K562 (cell line): ENCODE measurements at regions not wholly inside any gene's neighbourhood (a gene's known extent, or its start where the extent isn't known, plus 50 kb on each side); places are given as distances from the start of the nearest gene placed in this dataset.

Source experiments
- ATAC-seq: fragments of 200-7000 bp; cut with Tn5 transposase; 3 replicates; pipeline ENCODE4 v1.9.1; 2020; ENCODE audit warnings: moderate library complexity
- BruUV-seq: library from RNA; stranded (reverse); fragments of 400-500 nt; replicated peaks from 2 replicates; lab custom pipeline; 2021; lab: Mats Ljungman, UMichigan
- CTCF ChIA-PET: fragments of 300-600 bp; formaldehyde crosslinking; extraction: SDS; loops from one replicate; lab custom pipeline; 2021; ENCODE audit warnings: low intra/inter-chr PET ratio; lab: Yijun Ruan, JAX
- POLR2A ChIA-PET: fragments of 300-600, 350-650 bp; sonication (Branson Sonifier 250); formaldehyde crosslinking; extraction: SDS; loops from one replicate; lab custom pipeline; 2021; ENCODE audit warnings: antibody characterized with exemption, inconsistent platforms; lab: Yijun Ruan, JAX
- DNase-seq, 4 experiments: peaks; one replicate each; pipeline versions ENCODE4 v3.0.0 to v3.0.0-alpha.2; 2011 to 2018; ENCODE audit warnings: low spot score in 3 of 4, mixed read lengths in 3 of 4; ENCODE audit errors: extremely low read depth in 1 of 4
- FAIRE-seq: peaks from 2 replicates; lab custom pipeline; 2011; peaks lifted over from hg19 to GRCh38; lab: Jason Lieb, UNC
- H2AFZ ChIP-seq: 2 replicates; pipeline ENCODE4 v1.6.0; 2011; ENCODE audit warnings: low read depth, low read length, control low read depth, inconsistent platforms
- H3K27ac ChIP-seq: fragments of 200-600 bp; 3 replicates; pipeline ENCODE4 v1.8.0; 2011; ENCODE audit warnings: low read depth, mild to moderate bottlenecking, control low read depth, inconsistent platforms, low read length, moderate library complexity, mixed read lengths; ENCODE audit errors: extremely low read depth
- H3K27me3 ChIP-seq, 2 experiments: fragments of 300-600 bp in 1 of 2; 2 replicates in 1 of 2; 3 replicates in 1 of 2; pipeline versions ENCODE4 v1.6.0 to v1.8.0; 2011; ENCODE audit warnings: inconsistent platforms in 2 of 2, low read length in 2 of 2, mild to moderate bottlenecking in 1 of 2, mixed read lengths in 1 of 2, moderate library complexity in 1 of 2; ENCODE audit not compliant: control insufficient read depth in 2 of 2, insufficient read depth in 2 of 2
- H3K36me3 ChIP-seq: fragments of 300-600 bp; 3 replicates; pipeline ENCODE4 v1.8.0; 2011; ENCODE audit warnings: mild to moderate bottlenecking, low read length, inconsistent platforms; ENCODE audit not compliant: control insufficient read depth, insufficient read depth
- H3K4me1 ChIP-seq, 2 experiments: fragments of 200-600 bp in 1 of 2; replicated peaks in 1 of 2; 2 replicates in 1 of 2; 3 replicates in 1 of 2; pipeline versions ENCODE4 v1.5.1 to v1.8.0; 2011; ENCODE audit warnings: inconsistent platforms in 2 of 2, low read length in 2 of 2, mild to moderate bottlenecking in 1 of 2, mixed read lengths in 1 of 2, moderate library complexity in 1 of 2; ENCODE audit not compliant: control insufficient read depth in 2 of 2, insufficient read depth in 2 of 2
- H3K4me2 ChIP-seq: 2 replicates; pipeline ENCODE4 v1.6.1; 2011; ENCODE audit warnings: low read length, control low read depth, inconsistent platforms, mixed read lengths; ENCODE audit not compliant: insufficient read depth
- H3K4me3 ChIP-seq: fragments of 200-600 bp; sonication (generic), shearing (Covaris generic); 2 replicates; pipeline ENCODE4 v1.5.1; 2016; ENCODE audit warnings: control low read depth, inconsistent platforms
- H3K79me2 ChIP-seq: fragments of 200-600 bp; 3 replicates; pipeline ENCODE4 v1.8.0; 2011; ENCODE audit warnings: low read length, inconsistent platforms; ENCODE audit not compliant: control insufficient read depth, insufficient read depth
- H3K9ac ChIP-seq, 2 experiments: 2 replicates each; pipeline versions ENCODE4 v1.6.0 to v1.6.1; 2011; ENCODE audit warnings: low read depth in 2 of 2, low read length in 2 of 2, control low read depth in 1 of 2, inconsistent platforms in 1 of 2, mild to moderate bottlenecking in 1 of 2, mixed read lengths in 1 of 2; ENCODE audit not compliant: insufficient read depth in 1 of 2
- H3K9me1 ChIP-seq: one replicate; pipeline ENCODE4 v1.6.0; 2011; ENCODE audit warnings: inconsistent platforms, mild to moderate bottlenecking, low read length, moderate library complexity; ENCODE audit not compliant: control insufficient read depth, insufficient read depth
- H3K9me3 ChIP-seq: replicated peaks from 2 replicates; pipeline ENCODE4 v1.5.1; 2011; ENCODE audit warnings: low read depth, low read length, inconsistent platforms; ENCODE audit not compliant: control insufficient read depth, insufficient read depth
- H4K20me1 ChIP-seq: replicated peaks from 2 replicates; pipeline ENCODE4 v1.6.1; 2011; ENCODE audit warnings: low read length, inconsistent platforms, mixed read lengths; ENCODE audit not compliant: control insufficient read depth, insufficient read depth
- CBX5 ChIP-seq: IDR thresholded peaks from 2 replicates; pipeline ENCODE4 v1.6.1; 2014; ENCODE audit warnings: low read depth, borderline replicate concordance
- CREBBP ChIP-seq: IDR thresholded peaks from one replicate; pipeline ENCODE4 v1.6.1; 2012; ENCODE audit warnings: low read depth, mild to moderate bottlenecking, control low read depth, inconsistent platforms, low read length
- DMBX1 ChIP-seq: fragments of 250-450 bp; sonication (Bioruptor Pico); IDR thresholded peaks from 2 replicates; pipeline ENCODE4 v1.8.0; 2022; ENCODE audit warnings: inconsistent platforms, mild to moderate bottlenecking, moderate library complexity, borderline replicate concordance
- FIP1L1 ChIP-seq: fragments of 200-400 bp; formaldehyde crosslinking; IDR thresholded peaks from 2 replicates; pipeline ENCODE4 v1.6.1; 2018; ENCODE audit warnings: mild to moderate bottlenecking, low read depth, low read length; ENCODE audit not compliant: poor library complexity, severe bottlenecking
- HMG20B ChIP-seq: fragments of 250-450 bp; sonication (Bioruptor Pico); IDR thresholded peaks from 2 replicates; pipeline ENCODE4 v1.5.0; 2021; ENCODE audit warnings: mild to moderate bottlenecking
- MTA2 ChIP-seq: fragments of 450-650 bp; IDR thresholded peaks from 2 replicates; pipeline ENCODE4 v1.6.1; 2016; ENCODE audit warnings: low read depth
- RBM17 ChIP-seq: fragments of 200-400 bp; formaldehyde crosslinking; IDR thresholded peaks from 2 replicates; pipeline ENCODE4 v1.6.1; 2017; ENCODE audit warnings: low read depth, mild to moderate bottlenecking, low read length, borderline replicate concordance
- SPI1 ChIP-seq: IDR thresholded peaks from 2 replicates; pipeline ENCODE4 v1.6.1; 2011; ENCODE audit warnings: low read depth, low read length, control low read depth, borderline replicate concordance
- ZNF717 ChIP-seq: fragments of 250-450 bp; sonication (Bioruptor Pico); IDR thresholded peaks from 2 replicates; pipeline ENCODE4 v1.5.0; 2021
- WGBS: fragments of 100-300 bp; shearing (Covaris generic); methylation state at CpG from one replicate; pipeline ENCODE4 v1.1.6; 2016; ENCODE audit warnings: low coverage, mixed read lengths; ENCODE audit not compliant: insufficient coverage; ENCODE audit errors: missing lambda C conversion rate; 5-methylcytosine and 5-hydroxymethylcytosine counted together
- in situ Hi-C: fragments of 300-500 bp; cut with MboI; formaldehyde crosslinking; loops from 4 replicates; pipeline ENCODE4 v1.15.0; 2018; ENCODE audit warnings: inconsistent platforms, mixed read lengths
- intact Hi-C: fragments of 100-400 bp; cut with micrococcal nuclease; formaldehyde crosslinking; loops from 2 replicates; pipeline ENCODE4 v1.14.2; 2022
- TF ChIP-seq, protein P1 (sequence below), 3 experiments: IDR thresholded peaks in 2 of 3; conservative IDR thresholded peaks in 1 of 3; 2 replicates each; pipeline ENCODE4 v1.5.1; 2011 to 2012; ENCODE audit warnings: low read length in 3 of 3, mild to moderate bottlenecking in 3 of 3, control low read depth in 2 of 3, improper control_type of control experiment in 1 of 3, inconsistent platforms in 1 of 3, low read depth in 1 of 3, mixed read lengths in 1 of 3, moderate library complexity in 1 of 3; ENCODE audit not compliant: insufficient read depth in 2 of 3
- TF ChIP-seq, protein P2 (sequence below): fragments of 450-650 bp; IDR thresholded peaks from 2 replicates; pipeline ENCODE4 v1.7.1; 2018; ENCODE audit warnings: mild to moderate bottlenecking, low read depth; ENCODE audit not compliant: partially characterized antibody
- TF ChIP-seq, protein P3 (sequence below): fragments of 250-450 bp; sonication (Bioruptor Pico); IDR thresholded peaks from 2 replicates; pipeline ENCODE4 v1.8.0; 2022; ENCODE audit warnings: moderate library complexity, mild to moderate bottlenecking, inconsistent platforms
- TF ChIP-seq, protein P4 (sequence below), 2 experiments: fragments of 450-650 bp; IDR thresholded peaks; 2 replicates each; pipeline ENCODE4 v1.6.1; 2016
- TF ChIP-seq, protein P5 (sequence below): sonication (generic); IDR thresholded peaks from 2 replicates; pipeline ENCODE4 v1.6.1; 2016

DNA sequence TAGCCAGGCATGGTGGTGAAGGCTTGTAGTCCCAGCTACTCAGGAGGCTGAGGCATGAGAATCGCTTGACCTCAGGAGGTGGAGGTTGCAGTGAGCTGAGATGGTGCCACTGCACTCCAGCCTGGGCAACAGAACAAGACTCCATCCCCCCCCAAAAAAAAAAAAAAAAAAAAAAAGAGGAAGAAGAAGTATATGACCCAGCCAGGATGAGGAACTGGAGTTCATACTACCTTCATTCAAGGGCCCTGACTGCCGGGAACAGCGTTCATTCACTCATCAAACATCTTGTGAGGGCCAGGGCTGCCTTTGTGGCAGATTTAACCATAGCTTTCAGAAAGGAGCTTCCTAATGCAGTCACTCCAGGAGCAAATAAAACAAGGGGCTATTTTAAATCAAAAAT is 127.6 kb downstream of the MRPS6 start:
- Histone ChIP-seq H3K79me2 (no peaks in the 10 kb centered on the region), H3K4me1 (peaks cover 10 to 19% of the 10 kb centered on the region in 2 experiments; a peak in 4 of 5 replicates), H4K20me1 (no peaks in the 10 kb centered on the region), H3K36me3 (no peaks in the 10 kb centered on the region), H3K27me3 (no peaks in the 10 kb centered on the region), H3K27ac (no peak overlapping the region), H3K9ac (no peak overlapping the region), H3K4me2 (0 out of 2 replicates have a peak overlapping the region, but pooled peaks have one; percentile 85), H3K4me3 (no peak overlapping the region), H2AFZ (no peak overlapping the region), H3K9me3 (no peaks in the 10 kb centered on the region), H3K9me1 (no peaks in the 10 kb centered on the region)
- FAIRE-seq (no peak), DNase-seq (no peak), ATAC-seq (no peak)
- POLR2A ChIA-PET, result interaction anchor here (1.1 to 1.6 kb wide), 2 partner anchors 21 to 128 kb away, joined by 3 to 4 read pairs; partner anchors contain the start of genes MRPS6 and SLC5A3
- in situ Hi-C loops (no loop called here), intact Hi-C loops (loop anchor here (10.0 kb wide), 1 partner anchor 126 kb away; the partner anchor contains the start of genes MRPS6 and SLC5A3)
- CTCF ChIA-PET, result interaction anchor here (0.6 kb wide), 1 partner anchor 21 kb away, joined by 3 read pairs; no protein-coding TSS in a partner anchor
- 53% methylated on average over 3 of the region's 3 CpGs for WGBS
- BruUV-seq, result no TSS peak
- TF ChIP-seq DMBX1 (no peak), CREBBP (no peak), HMG20B (CRISPR knock-in tag) (no peak), MTA2 (no peak), ZNF717 (CRISPR knock-in tag) (no peak), CBX5 (no peak), FIP1L1 (no peak), RBM17 (no peak), SPI1 (peak; percentile 78; the same call in 1 of the 2 replicates)
- TF ChIP-seq, protein P1, sequence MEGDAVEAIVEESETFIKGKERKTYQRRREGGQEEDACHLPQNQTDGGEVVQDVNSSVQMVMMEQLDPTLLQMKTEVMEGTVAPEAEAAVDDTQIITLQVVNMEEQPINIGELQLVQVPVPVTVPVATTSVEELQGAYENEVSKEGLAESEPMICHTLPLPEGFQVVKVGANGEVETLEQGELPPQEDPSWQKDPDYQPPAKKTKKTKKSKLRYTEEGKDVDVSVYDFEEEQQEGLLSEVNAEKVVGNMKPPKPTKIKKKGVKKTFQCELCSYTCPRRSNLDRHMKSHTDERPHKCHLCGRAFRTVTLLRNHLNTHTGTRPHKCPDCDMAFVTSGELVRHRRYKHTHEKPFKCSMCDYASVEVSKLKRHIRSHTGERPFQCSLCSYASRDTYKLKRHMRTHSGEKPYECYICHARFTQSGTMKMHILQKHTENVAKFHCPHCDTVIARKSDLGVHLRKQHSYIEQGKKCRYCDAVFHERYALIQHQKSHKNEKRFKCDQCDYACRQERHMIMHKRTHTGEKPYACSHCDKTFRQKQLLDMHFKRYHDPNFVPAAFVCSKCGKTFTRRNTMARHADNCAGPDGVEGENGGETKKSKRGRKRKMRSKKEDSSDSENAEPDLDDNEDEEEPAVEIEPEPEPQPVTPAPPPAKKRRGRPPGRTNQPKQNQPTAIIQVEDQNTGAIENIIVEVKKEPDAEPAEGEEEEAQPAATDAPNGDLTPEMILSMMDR (IDR thresholded peaks at IDR 0.05 in 2 of 3, conservative IDR thresholded peaks at IDR 0.05 in 1 of 3; ENCODE audit: insufficient read depth in 2 of 3, low read depth in 1 of 3, low read length in 3 of 3), result no peak
- TF ChIP-seq, protein P2, sequence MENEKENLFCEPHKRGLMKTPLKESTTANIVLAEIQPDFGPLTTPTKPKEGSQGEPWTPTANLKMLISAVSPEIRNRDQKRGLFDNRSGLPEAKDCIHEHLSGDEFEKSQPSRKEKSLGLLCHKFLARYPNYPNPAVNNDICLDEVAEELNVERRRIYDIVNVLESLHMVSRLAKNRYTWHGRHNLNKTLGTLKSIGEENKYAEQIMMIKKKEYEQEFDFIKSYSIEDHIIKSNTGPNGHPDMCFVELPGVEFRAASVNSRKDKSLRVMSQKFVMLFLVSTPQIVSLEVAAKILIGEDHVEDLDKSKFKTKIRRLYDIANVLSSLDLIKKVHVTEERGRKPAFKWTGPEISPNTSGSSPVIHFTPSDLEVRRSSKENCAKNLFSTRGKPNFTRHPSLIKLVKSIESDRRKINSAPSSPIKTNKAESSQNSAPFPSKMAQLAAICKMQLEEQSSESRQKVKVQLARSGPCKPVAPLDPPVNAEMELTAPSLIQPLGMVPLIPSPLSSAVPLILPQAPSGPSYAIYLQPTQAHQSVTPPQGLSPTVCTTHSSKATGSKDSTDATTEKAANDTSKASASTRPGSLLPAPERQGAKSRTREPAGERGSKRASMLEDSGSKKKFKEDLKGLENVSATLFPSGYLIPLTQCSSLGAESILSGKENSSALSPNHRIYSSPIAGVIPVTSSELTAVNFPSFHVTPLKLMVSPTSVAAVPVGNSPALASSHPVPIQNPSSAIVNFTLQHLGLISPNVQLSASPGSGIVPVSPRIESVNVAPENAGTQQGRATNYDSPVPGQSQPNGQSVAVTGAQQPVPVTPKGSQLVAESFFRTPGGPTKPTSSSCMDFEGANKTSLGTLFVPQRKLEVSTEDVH, result no peak
- TF ChIP-seq, protein P3, sequence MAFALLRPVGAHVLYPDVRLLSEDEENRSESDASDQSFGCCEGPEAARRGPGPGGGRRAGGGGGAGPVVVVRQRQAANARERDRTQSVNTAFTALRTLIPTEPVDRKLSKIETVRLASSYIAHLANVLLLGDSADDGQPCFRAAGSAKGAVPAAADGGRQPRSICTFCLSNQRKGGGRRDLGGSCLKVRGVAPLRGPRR, result no peak
- TF ChIP-seq, protein P4, sequence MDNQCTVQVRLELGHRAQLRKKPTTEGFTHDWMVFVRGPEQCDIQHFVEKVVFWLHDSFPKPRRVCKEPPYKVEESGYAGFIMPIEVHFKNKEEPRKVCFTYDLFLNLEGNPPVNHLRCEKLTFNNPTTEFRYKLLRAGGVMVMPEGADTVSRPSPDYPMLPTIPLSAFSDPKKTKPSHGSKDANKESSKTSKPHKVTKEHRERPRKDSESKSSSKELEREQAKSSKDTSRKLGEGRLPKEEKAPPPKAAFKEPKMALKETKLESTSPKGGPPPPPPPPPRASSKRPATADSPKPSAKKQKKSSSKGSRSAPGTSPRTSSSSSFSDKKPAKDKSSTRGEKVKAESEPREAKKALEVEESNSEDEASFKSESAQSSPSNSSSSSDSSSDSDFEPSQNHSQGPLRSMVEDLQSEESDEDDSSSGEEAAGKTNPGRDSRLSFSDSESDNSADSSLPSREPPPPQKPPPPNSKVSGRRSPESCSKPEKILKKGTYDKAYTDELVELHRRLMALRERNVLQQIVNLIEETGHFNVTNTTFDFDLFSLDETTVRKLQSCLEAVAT (IDR thresholded peaks at IDR 0.05), result no peak
- TF ChIP-seq, protein P5, sequence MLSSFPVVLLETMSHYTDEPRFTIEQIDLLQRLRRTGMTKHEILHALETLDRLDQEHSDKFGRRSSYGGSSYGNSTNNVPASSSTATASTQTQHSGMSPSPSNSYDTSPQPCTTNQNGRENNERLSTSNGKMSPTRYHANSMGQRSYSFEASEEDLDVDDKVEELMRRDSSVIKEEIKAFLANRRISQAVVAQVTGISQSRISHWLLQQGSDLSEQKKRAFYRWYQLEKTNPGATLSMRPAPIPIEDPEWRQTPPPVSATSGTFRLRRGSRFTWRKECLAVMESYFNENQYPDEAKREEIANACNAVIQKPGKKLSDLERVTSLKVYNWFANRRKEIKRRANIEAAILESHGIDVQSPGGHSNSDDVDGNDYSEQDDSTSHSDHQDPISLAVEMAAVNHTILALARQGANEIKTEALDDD, result no peak
